Right forelimb (tissue), 1 donor: ENCODE measurements at regions not wholly inside any gene's neighbourhood (a gene's known extent, or its start where the extent isn't known, plus 50 kb on each side); places are given as distances from the start of the nearest gene placed in this dataset.

Experiments used
- DNase-seq: peaks from one replicate; pipeline ENCODE4 v3.0.0-alpha.2; 2018

DNA sequence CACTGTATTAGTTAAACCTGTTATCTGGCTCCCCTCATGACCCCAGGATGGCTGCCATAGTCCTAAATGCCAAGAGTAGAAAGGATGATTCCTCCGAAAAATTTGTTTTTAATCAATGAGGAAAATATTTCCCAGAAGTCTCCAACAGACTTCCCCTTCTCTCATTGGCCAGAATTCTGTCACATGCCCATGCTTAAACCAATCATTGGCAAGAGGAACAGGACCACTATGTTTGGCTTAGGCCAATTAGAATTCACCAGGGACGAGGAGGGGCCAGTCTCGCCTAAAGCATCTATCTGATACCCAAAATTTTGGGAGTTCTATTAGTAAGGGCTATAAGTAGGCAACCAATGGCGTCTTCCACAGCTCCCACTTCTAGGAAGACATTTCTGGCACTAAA lies 71.2 kb upstream of the IL6 start:
- no peak for DNase-seq

DNA sequence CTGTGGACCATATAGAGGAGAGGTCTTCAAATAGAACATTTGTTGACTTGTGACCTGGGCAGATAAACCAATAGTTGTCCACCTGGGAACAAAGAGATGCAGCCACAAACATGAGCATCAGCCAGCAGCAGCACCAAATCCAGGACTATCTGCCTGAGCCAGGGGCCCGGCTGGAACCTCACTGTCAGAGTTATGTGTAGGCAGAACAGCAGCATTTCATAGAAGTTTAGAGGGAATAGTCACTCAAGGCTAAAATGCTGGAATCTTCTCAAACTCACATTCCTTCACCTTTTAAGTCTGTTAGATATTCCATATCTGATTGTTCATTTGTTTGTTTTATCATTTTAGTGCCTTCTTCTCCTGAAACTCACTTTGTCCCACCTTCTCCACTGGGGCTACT lies 72.2 kb upstream of the IL6 start:
- no peak for DNase-seq

DNA sequence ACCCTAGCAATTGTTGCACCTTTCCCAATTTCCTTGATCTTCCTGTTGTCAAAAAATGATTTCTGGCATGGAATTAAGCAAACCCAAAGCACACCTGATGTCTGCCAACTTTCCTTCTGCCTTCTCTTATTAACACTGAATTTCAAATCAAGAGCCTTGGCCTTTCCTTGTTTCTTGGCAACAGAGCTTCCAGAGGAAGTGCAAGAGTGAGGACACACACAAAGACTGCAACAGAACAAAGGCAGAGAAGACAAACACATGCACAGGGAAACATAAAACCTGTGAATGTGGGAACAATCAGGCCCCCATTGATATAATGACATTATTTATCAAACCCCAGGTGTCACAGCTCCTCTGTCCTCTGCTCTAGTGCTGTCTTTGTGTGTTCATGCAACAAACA lies 73.0 kb upstream of the IL6 start:
- no peak for DNase-seq

DNA sequence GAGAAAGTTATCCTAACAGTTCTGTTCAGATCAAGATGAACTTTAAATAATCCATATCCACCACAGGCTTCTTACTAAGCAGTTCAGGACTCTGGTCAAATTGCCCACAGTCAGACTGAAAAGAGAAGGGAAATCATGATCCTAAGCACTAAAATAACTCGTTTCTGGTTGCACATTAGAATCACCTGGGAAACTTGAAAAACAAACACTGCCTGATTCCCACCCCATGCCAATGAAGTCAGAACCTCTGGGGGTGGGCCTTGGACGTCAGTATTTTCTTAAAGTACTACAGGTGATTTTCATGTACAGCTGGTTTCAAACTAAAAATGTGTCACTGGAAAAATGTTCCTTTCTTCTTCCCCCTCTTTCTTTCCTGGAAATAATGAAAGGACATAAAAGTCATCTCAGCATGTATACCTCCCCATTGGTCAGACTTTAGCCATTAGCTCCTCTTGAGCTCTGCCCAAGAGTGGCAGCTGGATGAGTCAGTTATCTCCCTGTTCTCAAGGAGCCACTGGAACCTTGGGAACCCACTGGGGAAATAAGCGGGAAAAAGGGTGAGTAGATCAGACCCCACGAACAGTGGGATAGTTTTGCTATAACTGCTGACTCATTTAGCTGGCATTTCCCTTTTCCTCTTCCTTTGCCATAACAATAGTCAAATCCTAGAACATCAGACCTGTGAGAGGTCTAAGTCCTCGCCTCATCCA lies 75.3 kb upstream of the IL6 start:
- DNase-seq = no peak

DNA sequence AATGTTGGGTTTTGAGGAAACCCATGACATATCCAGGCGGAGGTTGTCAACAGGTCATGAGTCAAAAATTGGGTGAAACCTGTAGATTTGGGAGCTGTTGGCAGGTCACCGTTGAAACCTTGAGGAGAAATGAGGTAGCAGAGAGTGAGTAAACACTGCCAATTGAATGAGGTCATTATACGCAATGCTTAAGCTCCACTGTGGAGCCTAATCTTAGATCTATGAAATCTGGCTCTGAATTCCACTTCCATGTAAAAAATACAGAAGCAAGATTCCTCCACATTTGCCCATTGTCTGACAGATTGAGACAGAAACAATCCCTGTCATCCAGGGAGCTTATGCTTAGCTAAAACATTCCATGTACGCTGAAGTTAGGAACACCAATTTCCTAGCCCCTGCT lies 76.0 kb upstream of the IL6 start:
- DNase-seq = no peak

DNA sequence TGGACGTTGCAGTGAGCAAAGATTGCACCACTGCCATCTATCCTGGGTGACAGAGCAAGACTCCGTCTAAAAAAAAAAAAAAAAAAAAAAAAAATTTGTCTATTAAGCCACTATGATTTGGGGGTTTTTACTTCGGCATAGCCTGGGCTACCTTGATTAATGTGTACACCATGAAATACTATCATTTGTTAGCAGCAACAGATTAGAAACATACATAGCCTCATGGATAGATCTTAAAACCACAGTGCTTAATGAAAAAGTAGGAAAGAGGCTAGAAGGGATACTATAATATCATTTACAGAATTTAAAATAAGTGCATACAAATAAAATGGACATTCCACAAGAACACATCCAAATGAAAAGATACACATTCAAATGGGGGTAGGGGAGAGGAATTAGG lies 77.3 kb upstream of the IL6 start:
- no peak for DNase-seq

DNA sequence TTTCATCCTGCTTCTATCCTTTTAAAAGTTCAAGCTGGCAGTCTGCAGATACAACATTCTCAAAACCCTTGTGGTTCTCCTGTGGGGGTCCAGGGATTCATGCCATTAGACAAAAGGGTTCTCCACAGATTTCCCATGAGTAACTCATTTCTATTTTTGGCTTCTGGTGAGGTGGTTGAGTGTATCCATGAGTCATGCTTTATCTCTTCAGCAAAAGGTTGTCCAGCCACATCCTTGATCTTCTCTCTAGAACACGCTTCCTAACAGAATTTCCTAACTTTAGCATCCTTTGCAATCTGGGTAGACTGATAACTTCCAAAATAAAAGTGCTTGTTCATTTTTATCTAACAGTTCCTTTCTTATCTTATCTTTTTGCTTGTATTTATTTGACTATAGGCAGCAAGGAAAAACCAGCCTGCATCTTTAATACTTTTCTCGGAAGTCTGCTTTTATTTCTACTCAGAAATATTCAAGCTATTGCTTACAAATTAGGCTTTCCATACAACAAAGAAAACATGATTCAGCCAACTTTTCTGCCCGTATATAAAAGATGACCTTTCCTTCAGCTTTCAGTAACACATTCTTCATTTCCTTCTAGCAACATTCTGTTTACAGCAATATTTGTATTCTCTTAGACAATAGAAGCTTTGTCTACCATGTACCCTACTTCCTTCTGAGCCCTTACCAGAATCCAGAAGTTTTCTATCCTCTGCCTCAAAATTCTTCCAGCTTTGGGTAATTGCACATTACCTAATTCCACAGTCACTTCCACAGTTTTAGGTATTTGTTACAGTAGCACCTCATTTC lies 79.3 kb upstream of the IL6 start:
- DNase-seq = no peak

DNA sequence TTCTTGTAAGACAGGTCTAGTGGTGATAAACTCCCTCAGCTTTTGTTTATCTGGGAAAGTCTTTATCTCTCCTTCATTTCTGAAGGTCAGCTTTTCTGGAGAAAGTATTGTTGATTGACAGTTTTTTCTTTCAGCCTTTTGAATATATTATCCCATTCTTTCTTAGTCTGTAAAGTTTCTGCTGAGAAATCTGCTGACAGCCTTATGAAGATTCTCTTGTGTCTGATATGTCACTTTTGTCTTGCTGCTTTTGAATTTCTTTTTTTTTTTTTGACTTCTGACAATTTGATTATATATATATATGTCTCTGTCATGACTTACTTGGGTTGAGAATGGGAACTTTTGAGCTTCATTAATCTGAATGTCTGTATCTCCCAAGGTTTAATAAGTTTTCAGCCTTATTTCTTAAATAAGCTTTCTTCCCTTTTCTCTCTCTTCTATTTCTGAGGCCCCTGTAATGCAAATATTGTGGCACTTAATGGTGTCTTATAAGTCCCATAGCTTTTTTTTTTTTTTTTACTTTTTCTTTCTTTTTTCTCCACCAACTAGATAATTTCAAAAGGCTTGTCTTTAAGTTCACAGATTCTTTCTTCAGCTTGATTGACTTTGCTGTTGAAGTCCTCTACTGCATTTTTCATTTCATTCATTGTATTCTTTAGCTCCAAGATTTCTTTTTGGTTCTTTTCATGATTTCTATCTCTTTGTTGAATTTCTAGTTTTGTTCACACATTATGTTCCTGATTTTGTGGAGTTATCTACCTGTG lies 81.4 kb upstream of the IL6 start:
- no peak for DNase-seq

DNA sequence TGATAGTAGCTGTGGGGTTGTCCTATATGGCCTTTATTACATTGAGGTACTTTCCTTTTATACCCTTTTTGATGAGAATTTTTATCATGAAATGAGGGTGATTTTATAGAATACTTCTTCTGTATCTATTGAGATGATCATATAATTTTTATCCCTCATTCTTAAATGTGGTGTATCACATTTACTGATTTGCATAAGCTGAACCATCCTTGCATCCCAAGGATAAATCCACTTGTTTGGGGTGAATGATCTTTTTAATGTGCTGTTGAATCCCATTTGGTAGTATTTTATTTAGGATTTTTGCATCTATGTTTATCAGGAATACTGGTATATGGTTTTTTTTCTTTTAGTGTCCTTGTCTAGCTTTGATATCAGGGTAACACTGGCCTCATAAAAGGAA lies 84.5 kb upstream of the IL6 start:
- DNase-seq = no peak

DNA sequence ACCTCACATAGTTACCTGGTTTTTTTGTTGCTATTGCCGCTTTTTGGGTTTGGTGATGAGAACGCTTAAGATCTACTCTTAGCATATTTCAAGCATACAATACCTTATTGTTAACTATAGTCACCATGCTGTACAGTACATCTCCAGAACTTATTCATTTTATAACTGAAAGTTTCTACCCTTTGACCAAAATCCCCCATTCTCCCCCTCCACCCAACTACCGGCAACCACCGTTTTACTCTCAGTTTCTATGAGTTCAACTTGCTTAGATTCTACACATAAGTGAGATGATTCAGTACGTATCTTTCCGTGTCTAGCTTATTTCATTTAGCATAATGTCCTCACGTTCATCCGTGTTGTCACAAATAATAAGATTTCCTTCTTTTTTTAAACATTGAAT lies 86.7 kb upstream of the IL6 start:
- DNase-seq = no peak

DNA sequence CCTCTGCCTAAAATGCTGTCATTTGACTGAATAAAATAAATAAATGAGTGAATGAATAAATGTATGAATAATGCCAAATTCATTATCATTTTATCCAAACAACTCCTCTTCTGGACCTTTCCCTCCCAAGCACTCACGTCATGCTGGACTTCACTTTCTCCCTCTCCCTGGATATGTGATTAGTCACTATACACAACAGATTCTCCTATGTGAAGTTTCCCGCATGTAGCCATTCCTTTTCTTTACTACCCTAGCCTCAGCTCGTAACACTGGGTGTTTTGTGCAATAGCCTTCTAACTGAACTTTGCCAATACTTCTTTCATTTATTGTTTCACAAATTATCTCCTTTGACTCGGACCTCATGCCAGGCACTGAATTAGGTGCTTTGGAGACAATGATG lies 87.6 kb upstream of the IL6 start:
- DNase-seq = no peak

DNA sequence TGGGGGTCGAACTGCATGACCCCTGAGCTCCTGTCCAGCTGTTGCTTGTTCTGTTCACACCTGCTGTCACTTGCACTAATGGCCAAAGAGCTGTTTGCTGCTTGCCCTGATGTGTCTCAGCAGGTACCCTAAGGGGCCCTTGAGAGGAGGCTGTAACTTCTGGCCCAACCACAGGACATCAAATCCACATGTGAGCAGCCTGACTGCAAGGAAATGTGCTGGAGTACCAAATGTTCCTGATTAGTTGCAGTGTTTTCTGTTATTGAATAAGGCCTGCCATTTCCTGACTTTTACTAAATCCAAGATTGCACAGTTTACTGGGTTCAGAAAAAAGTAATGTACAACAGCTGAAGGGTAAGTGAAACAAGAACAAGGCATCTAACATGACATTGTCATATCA lies 91.7 kb upstream of the IL6 start:
- no peak for DNase-seq

DNA sequence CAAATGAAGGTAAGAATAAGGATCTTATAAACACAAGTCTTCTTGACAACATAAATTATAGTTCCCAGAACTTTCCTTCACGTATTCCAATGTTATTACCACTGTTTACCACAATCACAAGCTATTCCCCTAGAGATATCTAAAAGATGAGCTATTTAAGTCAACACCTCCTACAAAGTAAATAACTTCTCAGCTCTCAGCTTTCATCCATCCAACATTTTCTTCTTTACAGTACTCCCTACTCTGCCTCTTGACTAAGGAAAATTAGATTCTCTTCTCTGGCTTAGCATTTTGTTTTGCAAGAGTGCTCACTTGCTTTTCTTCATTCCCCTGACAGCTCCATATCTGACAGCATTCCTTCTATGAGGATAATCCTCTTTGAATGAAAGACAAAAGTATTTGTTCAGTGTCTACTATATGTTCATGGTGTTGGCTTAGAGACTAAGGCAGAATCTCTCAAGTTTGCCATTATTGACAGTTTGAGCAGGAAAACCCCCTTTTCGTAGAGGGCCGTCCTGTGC lies 93.0 kb upstream of the IL6 start:
- DNase-seq = no peak

DNA sequence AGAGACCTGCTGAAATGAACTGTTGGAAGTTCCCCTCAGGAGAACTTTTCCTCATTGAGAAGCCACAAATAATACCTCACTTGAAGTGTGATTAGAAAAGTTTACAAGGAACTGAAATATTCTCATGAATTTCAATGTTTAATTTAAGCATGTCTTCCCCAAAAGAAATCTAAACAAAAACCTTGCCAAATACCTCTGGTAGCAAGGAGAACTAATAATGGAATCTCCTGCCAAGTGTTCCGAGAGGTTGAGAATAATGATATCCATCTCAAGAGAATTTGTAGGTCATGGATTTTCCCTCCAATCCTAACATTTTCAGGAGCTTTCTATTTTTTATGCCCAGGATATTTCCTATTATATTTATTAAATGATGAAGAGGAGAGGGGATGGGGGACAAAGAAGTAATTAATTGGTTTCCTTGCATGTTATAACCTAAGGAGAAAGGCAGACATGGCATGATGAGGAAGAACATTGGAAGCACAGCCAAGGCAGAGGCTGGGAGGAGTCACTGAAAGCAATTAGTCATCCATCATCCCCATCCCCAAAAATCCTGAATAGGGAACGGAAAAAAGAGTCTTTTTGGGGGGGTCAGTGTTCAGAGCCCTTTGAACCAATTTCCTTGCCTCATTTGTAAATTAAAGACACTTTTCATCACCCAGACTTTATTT lies 93.6 kb upstream of the IL6 start:
- no peak for DNase-seq

DNA sequence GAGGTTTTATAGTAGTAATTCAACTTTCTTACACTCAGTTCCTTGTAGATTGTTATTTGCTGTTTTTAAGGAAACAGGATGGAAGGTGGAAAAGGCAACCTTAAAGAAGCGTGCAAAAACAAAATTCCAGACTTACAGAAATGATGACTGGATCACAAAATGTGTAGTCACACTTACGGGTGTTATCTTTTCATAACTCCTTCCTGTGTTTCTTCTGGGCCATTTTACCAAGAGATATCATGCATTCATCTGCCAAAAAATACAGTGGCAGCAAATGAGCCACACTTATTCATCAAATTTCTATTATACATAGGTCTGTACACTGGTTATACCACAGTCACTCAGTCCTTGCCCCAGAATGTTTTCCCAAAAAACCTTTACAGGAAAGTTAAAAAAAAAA lies 94.3 kb upstream of the IL6 start:
- no peak for DNase-seq

DNA sequence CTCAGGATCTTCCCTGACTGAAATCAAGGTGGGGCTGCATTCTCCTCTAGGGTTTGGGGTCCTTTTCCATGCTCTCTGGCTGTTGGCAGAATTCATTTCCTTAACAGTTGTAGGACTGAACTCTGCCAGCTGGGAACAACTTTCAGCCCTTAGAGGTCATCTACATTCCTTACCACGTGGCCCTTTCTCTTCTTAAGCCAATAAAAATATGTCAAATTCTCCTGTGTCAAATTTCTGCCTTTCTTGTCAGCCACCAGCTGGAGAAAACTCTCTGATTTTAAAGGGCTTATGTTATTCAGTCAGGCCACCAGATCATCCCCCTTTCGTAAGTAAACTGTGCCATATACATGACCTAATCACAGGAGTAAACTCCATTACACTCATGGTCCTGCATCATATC lies 95.3 kb upstream of the IL6 start:
- no peak for DNase-seq

DNA sequence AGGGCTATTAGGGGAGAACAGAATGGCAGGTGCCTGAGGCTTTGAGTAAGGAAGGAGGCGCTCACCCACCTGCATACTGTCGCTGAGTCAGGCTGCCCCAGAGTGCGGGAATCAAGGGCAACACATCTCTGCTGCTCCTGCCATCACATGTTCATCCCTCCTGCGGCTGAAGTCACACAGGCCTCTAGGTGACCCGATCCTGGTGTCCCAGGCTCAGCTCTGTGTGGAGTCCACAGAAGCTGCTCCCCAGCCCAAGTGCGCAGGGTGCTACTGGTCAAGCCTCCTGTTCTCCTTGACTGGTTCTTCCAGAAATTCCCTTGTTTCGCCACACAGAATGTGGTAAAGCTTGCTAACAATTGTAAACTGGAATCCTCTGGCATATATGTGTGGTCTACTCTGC lies 96.9 kb upstream of the IL6 start:
- DNase-seq = no peak

DNA sequence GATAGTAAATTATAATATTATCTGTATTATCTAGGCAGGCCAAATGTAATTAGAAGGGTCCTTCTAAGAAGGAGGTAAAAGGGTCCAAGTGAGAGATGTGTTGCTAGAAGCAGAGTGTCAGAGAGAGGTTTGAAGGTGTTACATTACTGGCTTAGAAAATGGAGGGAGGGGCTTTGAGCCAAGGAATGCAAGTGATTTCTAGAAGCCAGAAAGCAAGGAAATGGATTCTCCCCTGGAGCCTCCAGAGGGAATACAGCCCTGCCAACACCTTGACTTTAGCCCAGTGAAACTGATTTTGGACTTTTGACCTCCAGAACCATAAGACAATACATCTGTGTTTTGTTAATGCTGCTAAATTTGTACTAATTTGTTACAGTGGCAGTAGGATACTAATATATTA lies 97.9 kb upstream of the IL6 start:
- no peak for DNase-seq

DNA sequence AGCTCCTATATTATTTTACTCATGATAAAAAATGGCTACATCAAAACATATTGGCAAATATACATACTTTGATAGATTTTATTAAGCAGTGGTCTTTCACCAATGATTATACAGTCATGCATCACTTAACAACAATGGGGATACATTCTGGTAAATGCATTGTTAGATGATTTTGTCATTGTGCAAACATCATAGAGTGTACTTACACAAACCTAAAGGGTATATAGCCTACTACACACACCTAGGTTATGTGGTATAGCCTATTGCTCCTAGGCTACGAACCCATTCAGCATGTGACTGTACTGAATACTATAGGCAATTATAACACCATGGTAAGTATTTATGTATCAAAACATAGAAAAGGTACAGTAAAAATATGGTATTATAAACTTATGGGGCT lies 98.9 kb upstream of the IL6 start:
- no peak for DNase-seq

DNA sequence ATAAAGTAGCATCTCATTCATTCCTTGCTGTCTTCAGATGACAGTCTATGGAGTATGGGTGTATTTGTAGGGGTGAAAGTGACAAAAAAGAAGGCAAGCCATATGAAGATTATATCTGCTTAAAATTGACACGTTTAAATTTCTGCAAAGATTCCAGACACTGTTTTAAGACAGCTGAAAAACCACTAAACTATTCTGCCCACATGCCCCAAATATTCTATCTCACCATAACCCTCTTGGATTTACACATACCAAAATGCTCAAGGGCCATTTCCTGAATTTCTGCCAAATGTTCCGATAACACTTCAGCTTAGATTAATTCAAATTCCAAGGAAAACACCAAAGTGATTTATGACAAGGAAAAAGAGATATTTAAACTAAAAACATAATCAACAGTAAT lies 99.9 kb upstream of the IL6 start:
- no peak for DNase-seq

DNA sequence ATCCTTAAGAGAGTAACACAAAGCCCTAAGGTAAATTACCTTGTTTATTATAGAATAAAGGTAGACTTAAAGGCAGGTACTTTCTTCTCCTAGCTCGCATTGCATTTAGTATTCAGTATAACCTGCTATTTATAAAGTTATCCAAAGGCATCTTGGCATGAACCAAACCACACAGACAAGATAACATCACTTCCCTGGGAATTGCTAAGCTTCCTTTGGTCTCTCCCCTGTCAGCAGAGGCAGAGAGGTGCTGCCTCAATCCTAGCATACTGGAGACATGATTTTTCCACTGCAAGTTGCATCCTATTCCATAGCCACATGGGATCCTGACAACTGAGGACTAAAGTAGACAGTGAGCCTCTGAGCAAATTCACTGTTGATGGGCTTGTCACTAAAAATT lies 101.7 kb upstream of the IL6 start:
- no peak for DNase-seq

DNA sequence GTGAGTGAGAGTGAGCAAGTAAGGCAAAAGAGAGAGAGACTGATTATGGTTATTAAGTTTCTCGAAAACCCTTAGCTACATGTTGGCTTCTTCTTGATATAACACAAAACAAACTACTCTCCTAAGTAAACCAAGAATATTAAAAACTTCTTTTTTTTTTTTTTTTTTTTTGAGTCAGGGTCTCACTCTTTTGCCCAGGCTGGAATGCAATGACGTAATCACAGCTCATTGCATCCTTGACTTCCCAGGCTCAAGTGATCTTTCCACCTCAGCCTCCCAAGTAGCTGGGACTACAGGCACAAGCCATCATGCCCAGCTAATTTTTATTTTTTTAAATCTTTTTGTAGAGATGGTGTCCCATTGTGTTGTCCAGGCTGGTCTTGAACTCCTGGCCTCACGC lies 102.2 kb upstream of the IL6 start:
- no peak for DNase-seq

DNA sequence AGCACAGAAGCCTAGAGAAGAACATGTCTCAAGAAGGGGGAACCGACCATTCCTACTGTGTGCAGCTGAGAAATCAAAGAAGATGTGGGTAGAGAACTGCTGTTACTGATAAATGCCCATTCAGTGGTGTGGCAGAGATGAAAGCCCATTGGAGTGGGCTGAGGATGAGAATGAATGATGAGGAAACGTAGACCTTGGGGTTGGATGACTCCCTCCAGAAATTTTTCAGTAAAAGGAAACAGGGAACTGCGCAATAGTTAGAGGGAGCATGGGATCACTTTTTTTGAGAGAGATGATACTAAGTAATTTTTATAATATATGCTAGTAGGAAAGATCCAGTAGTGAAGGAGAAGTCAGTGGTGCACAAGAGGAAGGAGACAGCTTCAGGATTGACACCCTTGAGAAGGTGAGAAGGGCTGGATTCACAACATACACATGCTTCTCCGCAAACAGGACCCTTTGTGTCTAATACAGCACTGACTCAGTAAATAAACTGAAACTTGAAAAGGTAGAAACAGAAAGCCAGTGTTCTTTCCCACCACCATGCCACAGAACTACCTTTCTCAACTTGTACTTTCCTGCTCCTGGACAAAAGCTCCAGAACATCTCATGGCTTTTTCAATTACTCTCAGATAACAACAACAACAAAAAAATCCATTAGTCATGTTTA lies 104.7 kb upstream of the IL6 start:
- DNase-seq = no peak
